HepG2 (cell line): ENCODE measurements at regions not wholly inside any gene's neighbourhood (a gene's known extent, or its start where the extent isn't known, plus 50 kb on each side); places are given as distances from the start of the nearest gene placed in this dataset.

ENCODE experiments used
- KDM1A ChIP-seq: IDR thresholded peaks from 2 replicates; pipeline ENCODE4 v1.6.1; 2016; ENCODE audit warnings: missing compliant biosample characterization
- TF ChIP-seq, protein P1 (sequence below), 2 experiments: fragments of 450-650 bp in 1 of 2; sonication (generic) in 1 of 2; formaldehyde crosslinking; IDR thresholded peaks; 2 replicates each; pipeline versions ENCODE4 v1.5.0 to v1.8.0; 2020 to 2022; ENCODE audit warnings: mild to moderate bottlenecking in 1 of 2, missing genetic modification reagents in 1 of 2

DNA sequence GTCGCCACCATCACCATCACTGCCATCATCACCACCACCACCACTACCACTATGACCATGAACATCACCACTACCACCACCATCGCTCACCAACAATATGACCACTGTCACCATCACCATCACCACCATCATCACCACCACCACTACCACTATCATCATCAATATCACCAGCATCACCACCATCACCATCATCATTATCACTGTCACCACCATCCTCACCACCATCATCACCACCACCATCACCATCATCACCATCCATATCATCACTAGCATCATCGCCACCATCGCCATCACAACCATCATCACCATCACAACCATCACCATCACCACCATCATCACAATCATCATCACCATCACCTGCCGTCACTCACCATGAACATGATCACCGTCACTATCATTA, 184.6 kb downstream of the SHANK2 start:
- TF ChIP-seq, protein P1, sequence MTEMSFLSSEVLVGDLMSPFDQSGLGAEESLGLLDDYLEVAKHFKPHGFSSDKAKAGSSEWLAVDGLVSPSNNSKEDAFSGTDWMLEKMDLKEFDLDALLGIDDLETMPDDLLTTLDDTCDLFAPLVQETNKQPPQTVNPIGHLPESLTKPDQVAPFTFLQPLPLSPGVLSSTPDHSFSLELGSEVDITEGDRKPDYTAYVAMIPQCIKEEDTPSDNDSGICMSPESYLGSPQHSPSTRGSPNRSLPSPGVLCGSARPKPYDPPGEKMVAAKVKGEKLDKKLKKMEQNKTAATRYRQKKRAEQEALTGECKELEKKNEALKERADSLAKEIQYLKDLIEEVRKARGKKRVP (CRISPR knock-in tag; IDR thresholded peaks at IDR 0.05), result no peak
- no peak for TF ChIP-seq KDM1A (CRISPR knock-in tag)
